GM21381 (cell line): ENCODE measurements at regions not wholly inside any gene's neighbourhood (a gene's known extent, or its start where the extent isn't known, plus 50 kb on each side); places are given as distances from the start of the nearest gene placed in this dataset.

Experiments used
- ATAC-seq: cut with Tn5 transposase; IDR thresholded peaks from one replicate; pipeline ENCODE4 v1.9.1; 2021; ENCODE audit warnings: mild to moderate bottlenecking, moderate library complexity; ENCODE audit not compliant: unreplicated experiment

- no peak for ATAC-seq
Measured at GRCh38 chr15:95296643-95297042, 1033.9 kb upstream of the NR2F2 start.

GRCh38 chr15:95298729-95299128 lies 1031.8 kb upstream of the NR2F2 start:
- ATAC-seq = no peak

- no peak for ATAC-seq
Measured at GRCh38 chr15:95300958-95301357, 1029.5 kb upstream of the NR2F2 start.

GRCh38 chr15:95302206-95302605 lies 1028.3 kb upstream of the NR2F2 start:
- no peak for ATAC-seq

- no peak for ATAC-seq
Measured at GRCh38 chr15:95302809-95303208, 1027.7 kb upstream of the NR2F2 start.

GRCh38 chr15:95303713-95304112 lies 1026.8 kb upstream of the NR2F2 start:
- ATAC-seq = no peak

- no peak for ATAC-seq
Measured at GRCh38 chr15:95304151-95304946, 1026.2 kb upstream of the NR2F2 start.

GRCh38 chr15:95304947-95305400 lies 1025.5 kb upstream of the NR2F2 start:
- ATAC-seq = no peak

GRCh38 chr15:95307115-95307514 lies 1023.4 kb upstream of the NR2F2 start:
- ATAC-seq = no peak

- ATAC-seq = no peak
Measured at GRCh38 chr15:95319242-95319641, 1011.3 kb upstream of the NR2F2 start.

GRCh38 chr15:95323796-95324195 lies 1006.7 kb upstream of the NR2F2 start:
- no peak for ATAC-seq

- no peak for ATAC-seq
Measured at GRCh38 chr15:95324656-95325055, 1005.8 kb upstream of the NR2F2 start.

GRCh38 chr15:95325763-95326404 lies 1004.6 kb upstream of the NR2F2 start:
- no peak for ATAC-seq

GRCh38 chr15:95326431-95327182 lies 1003.9 kb upstream of the NR2F2 start:
- ATAC-seq = no peak

- ATAC-seq = no peak
Measured at GRCh38 chr15:95327183-95327525, 1003.3 kb upstream of the NR2F2 start.

GRCh38 chr15:95327661-95328060 lies 1002.8 kb upstream of the NR2F2 start:
- no peak for ATAC-seq

- ATAC-seq = no peak
Measured at GRCh38 chr15:95328559-95328958, 1001.9 kb upstream of the NR2F2 start.

- ATAC-seq = no peak
Measured at GRCh38 chr15:95329362-95329761, 1001.1 kb upstream of the NR2F2 start.

- ATAC-seq = no peak
Measured at GRCh38 chr15:95341686-95342085, 988.8 kb upstream of the NR2F2 start.

- ATAC-seq = no peak
Measured at GRCh38 chr15:95345867-95346266, 984.6 kb upstream of the NR2F2 start.

- no peak for ATAC-seq
Measured at GRCh38 chr15:95346721-95347475, 983.6 kb upstream of the NR2F2 start.
